ENCODE measurements at regions not wholly inside any gene's neighbourhood (a gene's known extent, or its start where the extent isn't known, plus 50 kb on each side); places are given as distances from the start of the nearest gene placed in this dataset.

GRCh38 chr15:31456354-31457060, 129.9 kb downstream of the KLF13 start:
- DNase-seq (ENCODE audit: low read depth in 2 of 2): no peak

- DNase-seq (ENCODE audit: low read depth in 2 of 2): no peak
Observed at GRCh38 chr15:31457161-31457560, 130.5 kb downstream of the KLF13 start.

GRCh38 chr15:31457631-31458526, 131.2 kb downstream of the KLF13 start:
- no peak for DNase-seq (ENCODE audit: low read depth in 2 of 2)

- peak; percentile 50 to 60 for DNase-seq (ENCODE audit: low read depth in 2 of 2)
Observed at GRCh38 chr15:31458596-31459399, 132.2 kb downstream of the KLF13 start.

- DNase-seq (ENCODE audit: low read depth in 2 of 2): no peak
Observed at GRCh38 chr15:31459400-31459748, 132.7 kb downstream of the KLF13 start.

- no peak for DNase-seq (ENCODE audit: low read depth in 2 of 2)
Observed at GRCh38 chr15:31461375-31461774, 134.7 kb downstream of the KLF13 start.

- DNase-seq (ENCODE audit: low read depth in 2 of 2): no peak
Observed at GRCh38 chr15:31461911-31462480, 135.4 kb downstream of the KLF13 start.

GRCh38 chr15:31463521-31464102, 137.0 kb downstream of the KLF13 start:
- DNase-seq (ENCODE audit: low read depth in 2 of 2): no peak

- DNase-seq (ENCODE audit: low read depth in 2 of 2): no peak
Observed at GRCh38 chr15:31464216-31465082, 137.8 kb downstream of the KLF13 start.

GRCh38 chr15:31465083-31465955, 138.7 kb downstream of the KLF13 start:
- no peak for DNase-seq (ENCODE audit: low read depth in 2 of 2)

GRCh38 chr15:31467361-31467760, 140.7 kb downstream of the KLF13 start:
- no peak for DNase-seq (ENCODE audit: low read depth in 2 of 2)

GRCh38 chr15:31468911-31469785, 142.5 kb downstream of the KLF13 start:
- DNase-seq (ENCODE audit: low read depth in 2 of 2): no peak

GRCh38 chr15:31469786-31470525, 143.3 kb downstream of the KLF13 start:
- DNase-seq (ENCODE audit: low read depth in 2 of 2): no peak

- no peak for DNase-seq (ENCODE audit: low read depth in 2 of 2)
Observed at GRCh38 chr15:31470756-31471155, 144.1 kb downstream of the KLF13 start.

GRCh38 chr15:31471731-31472430, 145.2 kb downstream of the KLF13 start:
- DNase-seq (ENCODE audit: low read depth in 2 of 2): no peak

- peak in 1 of 2 experiments; percentile 34 for DNase-seq (ENCODE audit: low read depth in 2 of 2)
Observed at GRCh38 chr15:31472636-31473384, 146.2 kb downstream of the KLF13 start.
